Fibroblast of skin of abdomen (primary cell): ENCODE measurements at regions not wholly inside any gene's neighbourhood (a gene's known extent, or its start where the extent isn't known, plus 50 kb on each side); places are given as distances from the start of the nearest gene placed in this dataset.
"Not testable (repeated sequence)": the region's sequence is repeated elsewhere in the genome, so short reads cannot be mapped to it uniquely, and the experiment has no call there.

ENCODE experiments used
- DNase-seq: peaks from one replicate; pipeline ENCODE4 v3.0.0-alpha.2; 2013

- no peak for DNase-seq
Observed at GRCh38 chr20:8990770-8991169, 78.1 kb upstream of the PLCB4 start.

GRCh38 chr20:8994045-8994444, 74.8 kb upstream of the PLCB4 start:
- DNase-seq, result no peak

GRCh38 chr20:8995761-8996160, 73.1 kb upstream of the PLCB4 start:
- DNase-seq, result no peak

- DNase-seq, result no peak
Observed at GRCh38 chr20:8996817-8997512, 71.9 kb upstream of the PLCB4 start.

GRCh38 chr20:8997701-8998117, 71.2 kb upstream of the PLCB4 start:
- no peak for DNase-seq

GRCh38 chr20:9011121-9011520, 57.8 kb upstream of the PLCB4 start:
- no peak for DNase-seq

- not testable (repeated sequence) for DNase-seq
Observed at GRCh38 chr20:9015232-9015983, 53.5 kb upstream of the PLCB4 start.

- peak; percentile 18 for DNase-seq
Observed at GRCh38 chr20:9015984-9016324, 52.9 kb upstream of the PLCB4 start.

GRCh38 chr20:9018346-9018745, 50.5 kb upstream of the PLCB4 start:
- no peak for DNase-seq
